A549 (cell line): ENCODE measurements at regions not wholly inside any gene's neighbourhood (a gene's known extent, or its start where the extent isn't known, plus 50 kb on each side); places are given as distances from the start of the nearest gene placed in this dataset.

ENCODE experiments used
- ATAC-seq, 2 experiments: fragments of 200-7000 bp in 1 of 2; fragments of >200 bp in 1 of 2; cut with Nextera tagmentation in 1 of 2; cut with Tn5 transposase in 1 of 2; 3 replicates each; pipeline versions ENCODE4 v1.8.0 to v1.9.1; 2018 to 2020; ENCODE audit warnings: mild to moderate bottlenecking in 1 of 2, moderate library complexity in 1 of 2
- CTCF ChIA-PET: fragments of 300-600 bp; sonication (Branson Sonifier 250); formaldehyde crosslinking; extraction: SDS; loops from one replicate; lab custom pipeline; 2021; ENCODE audit warnings: antibody characterized with exemption, inconsistent platforms; lab: Yijun Ruan, JAX
- POLR2A ChIA-PET: fragments of 350-600 bp; formaldehyde crosslinking; extraction: SDS; loops from one replicate; lab custom pipeline; 2021; ENCODE audit warnings: antibody characterized with exemption, inconsistent platforms; lab: Yijun Ruan, JAX
- DNase-seq, 2 experiments: peaks; one replicate each; pipeline versions ENCODE4 v3.0.0 to v3.0.0-alpha.2; 2011 to 2016; ENCODE audit warnings: low read depth in 1 of 2, low spot score in 1 of 2
- FAIRE-seq: peaks from 2 replicates; lab custom pipeline; 2011; peaks lifted over from hg19 to GRCh38; lab: Jason Lieb, UNC
- H3K27ac ChIP-seq, 2 experiments: fragments of >200 bp; sonication (Bioruptor Twin); formaldehyde crosslinking; 3 replicates each; pipeline ENCODE4 v1.5.1; 2016 to 2017
- H3K4me1 ChIP-seq: fragments of >200 bp; sonication (Bioruptor Twin); formaldehyde crosslinking; 3 replicates; pipeline ENCODE4 v1.6.1; 2016
- H3K4me2 ChIP-seq: fragments of >200 bp; sonication (Bioruptor Twin); formaldehyde crosslinking; 3 replicates; pipeline ENCODE4 v1.6.1; 2016
- H3K4me3 ChIP-seq: fragments of >200 bp; sonication (Bioruptor Twin); formaldehyde crosslinking; 3 replicates; pipeline ENCODE4 v1.5.1; 2016
- H3K9me3 ChIP-seq: fragments of >200 bp; sonication (Bioruptor Twin); formaldehyde crosslinking; 3 replicates; pipeline ENCODE4 v1.6.1; 2016
- BHLHE40 ChIP-seq: IDR thresholded peaks from 2 replicates; pipeline ENCODE4 v1.6.1; 2012; ENCODE audit warnings: low read depth, low read length, inconsistent platforms
- CBX2 ChIP-seq: fragments of 200-600 bp; sonication (generic); IDR thresholded peaks from 2 replicates; pipeline ENCODE4 v1.6.1; 2016; ENCODE audit warnings: low read depth, mild to moderate bottlenecking, borderline replicate concordance
- CEBPB ChIP-seq, 2 experiments: fragments of >200 bp in 1 of 2; sonication (Bioruptor Twin) in 1 of 2; formaldehyde crosslinking in 1 of 2; IDR thresholded peaks; 2 replicates each; pipeline ENCODE4 v1.6.1; 2012 to 2016
- E2F6 ChIP-seq: IDR thresholded peaks from 2 replicates; pipeline ENCODE4 v1.6.1; 2012; ENCODE audit warnings: low read depth, borderline replicate concordance
- EHF ChIP-seq: fragments of 250-450 bp; sonication (Bioruptor Pico); IDR thresholded peaks from 2 replicates; pipeline ENCODE4 v1.5.0; 2020; ENCODE audit warnings: mild to moderate bottlenecking
- FOSB ChIP-seq: fragments of 250-450 bp; sonication (Bioruptor Pico); IDR thresholded peaks from 2 replicates; pipeline ENCODE4 v1.5.0; 2020; ENCODE audit warnings: mild to moderate bottlenecking, moderate library complexity
- FOSL2 ChIP-seq, 2 experiments: fragments of 450-650 bp in 1 of 2; fragments of >200 bp in 1 of 2; sonication (Bioruptor Twin) in 1 of 2; formaldehyde crosslinking; IDR thresholded peaks; 2 replicates each; pipeline versions ENCODE4 v1.5.0 to v1.6.1; 2016 to 2020; ENCODE audit warnings: mild to moderate bottlenecking in 1 of 2, moderate library complexity in 1 of 2
- FOXS1 ChIP-seq: fragments of 250-450 bp; sonication (Bioruptor Pico); IDR thresholded peaks from 2 replicates; pipeline ENCODE4 v1.5.0; 2020; ENCODE audit warnings: mild to moderate bottlenecking, moderate library complexity
- GATA3 ChIP-seq: IDR thresholded peaks from 2 replicates; pipeline ENCODE4 v1.6.1; 2012; ENCODE audit warnings: borderline replicate concordance
- HMGXB4 ChIP-seq: fragments of 250-450 bp; sonication (Bioruptor Pico); IDR thresholded peaks from 2 replicates; pipeline ENCODE4 v1.5.0; 2021; ENCODE audit warnings: mild to moderate bottlenecking, moderate library complexity, borderline replicate concordance
- HOXA7 ChIP-seq: fragments of 250-450 bp; sonication (Bioruptor Pico); IDR thresholded peaks from 2 replicates; pipeline ENCODE4 v1.5.0; 2020; ENCODE audit warnings: mild to moderate bottlenecking, moderate library complexity
- HOXB5 ChIP-seq: fragments of 250-450 bp; sonication (Bioruptor Pico); IDR thresholded peaks from 2 replicates; pipeline ENCODE4 v1.5.0; 2020; ENCODE audit warnings: mild to moderate bottlenecking, moderate library complexity
- MAZ ChIP-seq: fragments of 150-350 bp; IDR thresholded peaks from 2 replicates; pipeline ENCODE4 v1.6.1; 2014; ENCODE audit warnings: antibody characterized with exemption, low read depth, low read length, borderline replicate concordance
- MYC ChIP-seq: IDR thresholded peaks from 2 replicates; pipeline ENCODE4 v1.6.1; 2012; ENCODE audit warnings: mild to moderate bottlenecking, inconsistent platforms, low read length, improper control_type of control experiment, borderline replicate concordance
- PBX3 ChIP-seq: IDR thresholded peaks from 2 replicates; pipeline ENCODE4 v1.6.1; 2012
- RAD21 ChIP-seq, 2 experiments: fragments of >200 bp in 1 of 2; sonication (Bioruptor Twin) in 1 of 2; formaldehyde crosslinking in 1 of 2; IDR thresholded peaks in 1 of 2; conservative IDR thresholded peaks in 1 of 2; 2 replicates in 1 of 2; 3 replicates in 1 of 2; pipeline ENCODE4 v1.6.1; 2012 to 2018; ENCODE audit warnings: inconsistent platforms in 1 of 2
- REST ChIP-seq: fragments of 200-600 bp; sonication (generic); IDR thresholded peaks from 2 replicates; pipeline ENCODE4 v1.6.1; 2016; ENCODE audit warnings: antibody characterized with exemption, mild to moderate bottlenecking, moderate library complexity
- RFX5 ChIP-seq: fragments of 450-650 bp; IDR thresholded peaks from 2 replicates; pipeline ENCODE4 v1.7.1; 2014; ENCODE audit warnings: antibody characterized with exemption, mild to moderate bottlenecking, moderate library complexity
- SMC3 ChIP-seq: fragments of >200 bp; sonication (Bioruptor Twin); formaldehyde crosslinking; IDR thresholded peaks from 3 replicates; pipeline ENCODE4 v1.6.1; 2018; ENCODE audit warnings: inconsistent platforms
- TP53 ChIP-seq: fragments of 250-450 bp; sonication (Bioruptor Pico); IDR thresholded peaks from 2 replicates; pipeline ENCODE4 v1.5.0; 2021; ENCODE audit warnings: mild to moderate bottlenecking, moderate library complexity
- USF2 ChIP-seq: fragments of 450-650 bp; IDR thresholded peaks from 2 replicates; pipeline ENCODE4 v1.6.1; 2014; ENCODE audit warnings: antibody characterized with exemption
- ZC3H11A ChIP-seq: fragments of 450-650 bp; IDR thresholded peaks from 2 replicates; pipeline ENCODE4 v1.6.1; 2014; ENCODE audit warnings: antibody characterized with exemption, mild to moderate bottlenecking
- ZNF302 ChIP-seq: fragments of 250-450 bp; sonication (Bioruptor Pico); IDR thresholded peaks from 2 replicates; pipeline ENCODE4 v1.9.0; 2021; ENCODE audit warnings: inconsistent platforms, mild to moderate bottlenecking, moderate library complexity
- WGBS: methylation state at CpG from one replicate; pipeline ENCODE4 v1.1.6; 2017; ENCODE audit errors: missing lambda C conversion rate; 5-methylcytosine and 5-hydroxymethylcytosine counted together

- TF ChIP-seq USF2 (no peak), E2F6 (no peak), CBX2 (no peak), REST (no peak), PBX3 (no peak), FOSL2 (IDR thresholded peaks at IDR 0.05) (no peak), FOSL2 (CRISPR knock-in tag; IDR thresholded peaks at IDR 0.05) (no peak), SMC3 (no peak), MAZ (no peak), ZNF302 (CRISPR knock-in tag) (no peak), FOSB (CRISPR knock-in tag) (no peak), HMGXB4 (CRISPR knock-in tag) (no peak), HOXA7 (no peak)
- FAIRE-seq = no peak
- Histone ChIP-seq H3K4me1 (no peaks in the 10 kb centered on the region), H3K27ac (no peak overlapping the region), H3K9me3 (no peaks in the 10 kb centered on the region), H3K4me2 (no peak overlapping the region), H3K4me3 (no peak overlapping the region)
- ChIA-PET POLR2A (no interaction called here), CTCF (no interaction called here)
- WGBS = 0% methylated on average over 3 of the region's 3 CpGs
- no peak for ATAC-seq
- no peak for DNase-seq
Observed at GRCh38 chrY:12525206-12525605, 175.8 kb upstream of the USP9Y start.

GRCh38 chrY:12526362-12527063 is 174.5 kb upstream of the USP9Y start:
- ATAC-seq (no peak), FAIRE-seq (no peak), DNase-seq (no peak)
- CTCF ChIA-PET = no interaction called here
- Histone ChIP-seq H3K4me2 (no peak overlapping the region), H3K4me3 (no peak overlapping the region), H3K27ac (no peak overlapping the region), H3K9me3 (no peaks in the 10 kb centered on the region), H3K4me1 (no peaks in the 10 kb centered on the region)
- no peak for TF ChIP-seq TP53 (CRISPR knock-in tag)
- no peak for TF ChIP-seq RAD21 (conservative IDR thresholded peaks at IDR 0.05 in 1 of 2, IDR thresholded peaks at IDR 0.05 in 1 of 2)
- no peak for TF ChIP-seq HOXB5
- TF ChIP-seq REST = no peak
- no peak for TF ChIP-seq HOXA7
- TF ChIP-seq CEBPB (IDR thresholded peaks at IDR 0.05) = no peak
- TF ChIP-seq GATA3 = no peak
- no peak for TF ChIP-seq FOSB (CRISPR knock-in tag)
- TF ChIP-seq RFX5 = no peak
- TF ChIP-seq BHLHE40 = no peak
- no peak for TF ChIP-seq FOXS1 (CRISPR knock-in tag)
- TF ChIP-seq ZC3H11A = no peak
- TF ChIP-seq EHF = no peak
- TF ChIP-seq MYC = no peak
- POLR2A ChIA-PET = no interaction called here
- 9% methylated on average over 3 of the region's 4 CpGs for WGBS
